Neural progenitor cell (in vitro differentiated cells): ENCODE measurements at regions not wholly inside any gene's neighbourhood (a gene's known extent, or its start where the extent isn't known, plus 50 kb on each side); places are given as distances from the start of the nearest gene placed in this dataset.

ENCODE experiments used
- DNase-seq: peaks from one replicate; pipeline ENCODE4 v3.0.0-alpha.2; 2016; ENCODE audit warnings: low spot score
- H2AFZ ChIP-seq: fragments of 200-600 bp; sonication (generic); replicated peaks from 2 replicates; pipeline ENCODE4 v1.6.1; 2016; ENCODE audit warnings: antibody characterized with exemption
- H3F3A ChIP-seq: fragments of 200-600 bp; sonication (generic); 2 replicates; pipeline ENCODE4 v1.6.1; 2016; ENCODE audit warnings: antibody characterized with exemption, low read depth
- H3K27ac ChIP-seq: fragments of 200-600 bp; sonication (generic); 2 replicates; pipeline ENCODE4 v1.5.1; 2016; ENCODE audit warnings: mild to moderate bottlenecking
- H3K27me3 ChIP-seq: fragments of 200-600 bp; sonication (generic); 2 replicates; pipeline ENCODE4 v1.6.1; 2016; ENCODE audit warnings: mild to moderate bottlenecking, moderate library complexity
- H3K36me3 ChIP-seq: fragments of 200-600 bp; sonication (generic); 2 replicates; pipeline ENCODE4 v1.5.1; 2016
- H3K4me1 ChIP-seq: fragments of 200-600 bp; sonication (generic); 2 replicates; pipeline ENCODE4 v1.6.1; 2016; ENCODE audit warnings: mixed run types
- H3K4me2 ChIP-seq: fragments of 200-600 bp; sonication (generic); 2 replicates; pipeline ENCODE4 v1.6.1; 2016
- H3K4me3 ChIP-seq: fragments of 200-600 bp; sonication (generic); 2 replicates; pipeline ENCODE4 v1.5.1; 2016
- H3K79me2 ChIP-seq: fragments of 200-600 bp; sonication (generic); 2 replicates; pipeline ENCODE4 v1.6.1; 2016; ENCODE audit warnings: low read depth
- H3K9ac ChIP-seq: fragments of 200-600 bp; sonication (generic); 2 replicates; pipeline ENCODE4 v1.6.1; 2016
- H3K9me3 ChIP-seq: fragments of 200-600 bp; sonication (generic); 2 replicates; pipeline ENCODE4 v1.5.1; 2016; ENCODE audit warnings: low read depth
- H4K20me1 ChIP-seq: fragments of 200-600 bp; sonication (generic); 2 replicates; pipeline ENCODE4 v1.6.1; 2016; ENCODE audit warnings: low read depth
- H3K27ac Mint-ChIP-seq: 3 replicates; pipeline ENCODE4 v1.8.0; 2021; ENCODE audit warnings: mixed read lengths
- H3K27me3 Mint-ChIP-seq: 2 replicates; pipeline ENCODE4 v1.8.0; 2022; ENCODE audit warnings: low read depth, mild to moderate bottlenecking, inconsistent platforms, moderate library complexity, mixed read lengths; ENCODE audit not compliant: insufficient read depth
- H3K36me3 Mint-ChIP-seq: 3 replicates; pipeline ENCODE4 v1.8.0; 2021; ENCODE audit warnings: mixed read lengths
- H3K4me1 Mint-ChIP-seq: 3 replicates; pipeline ENCODE4 v1.8.0; 2021; ENCODE audit warnings: mixed read lengths
- H3K4me3 Mint-ChIP-seq: 3 replicates; pipeline ENCODE4 v1.8.0; 2021; ENCODE audit warnings: mild to moderate bottlenecking, moderate library complexity, mixed read lengths
- H3K9me3 Mint-ChIP-seq: 3 replicates; pipeline ENCODE4 v1.8.0; 2020; ENCODE audit warnings: mixed read lengths
- EZH2 ChIP-seq: fragments of 200-600 bp; sonication (generic); IDR thresholded peaks from 2 replicates; pipeline ENCODE4 v1.6.1; 2017; ENCODE audit warnings: antibody characterized with exemption, mild to moderate bottlenecking, moderate library complexity
- EZH2phosphoT487 ChIP-seq: fragments of 200-600 bp; sonication (generic); IDR thresholded peaks from 2 replicates; pipeline ENCODE4 v1.6.1; 2017; ENCODE audit warnings: antibody characterized with exemption
- TF ChIP-seq, protein P1 (sequence below): fragments of 200-600 bp; sonication (generic); IDR thresholded peaks from 2 replicates; pipeline ENCODE4 v1.5.1; 2017; ENCODE audit warnings: antibody characterized with exemption, mild to moderate bottlenecking

DNA sequence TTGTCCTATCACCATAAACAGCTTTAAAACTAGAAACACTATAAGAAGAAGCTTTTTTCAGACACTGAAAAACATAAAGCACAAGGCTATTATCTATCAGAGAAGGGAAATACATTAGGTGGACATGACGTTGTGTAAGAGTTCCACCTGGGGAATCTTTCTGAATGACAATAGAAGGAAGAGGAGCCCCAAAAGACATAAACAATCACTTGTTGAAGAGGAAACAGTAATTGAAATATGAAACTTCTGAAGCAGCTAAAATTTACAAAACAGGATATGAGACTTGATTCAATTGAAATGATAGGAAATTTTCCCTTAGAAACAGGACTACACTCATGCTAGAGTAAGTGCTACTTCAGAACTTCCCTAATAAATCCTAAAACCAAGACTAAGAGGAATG, 933.6 kb downstream of the EFNA5 start:
- Histone ChIP-seq H3K9ac (no peak overlapping the region), H3K27me3 (no peaks in the 10 kb centered on the region), H3K27ac (no peak overlapping the region), H3K79me2 (no peaks in the 10 kb centered on the region), H3K9me3 (no peaks in the 10 kb centered on the region), H2AFZ (peak overlapping the region; percentile 31), H3F3A (no peaks in the 10 kb centered on the region), H3K4me3 (no peak overlapping the region), H4K20me1 (no peaks in the 10 kb centered on the region), H3K36me3 (no peaks in the 10 kb centered on the region), H3K4me1 (no peaks in the 10 kb centered on the region), H3K4me2 (no peak overlapping the region)
- Mint-ChIP-seq H3K4me3 (no peak overlapping the region), H3K4me1 (no peaks in the 10 kb centered on the region), H3K36me3 (peaks cover 4% of the 10 kb centered on the region), H3K27ac (no peak overlapping the region), H3K9me3 (peaks cover 24% of the 10 kb centered on the region), H3K27me3 (no peaks in the 10 kb centered on the region)
- DNase-seq: no peak
- TF ChIP-seq, protein P1, sequence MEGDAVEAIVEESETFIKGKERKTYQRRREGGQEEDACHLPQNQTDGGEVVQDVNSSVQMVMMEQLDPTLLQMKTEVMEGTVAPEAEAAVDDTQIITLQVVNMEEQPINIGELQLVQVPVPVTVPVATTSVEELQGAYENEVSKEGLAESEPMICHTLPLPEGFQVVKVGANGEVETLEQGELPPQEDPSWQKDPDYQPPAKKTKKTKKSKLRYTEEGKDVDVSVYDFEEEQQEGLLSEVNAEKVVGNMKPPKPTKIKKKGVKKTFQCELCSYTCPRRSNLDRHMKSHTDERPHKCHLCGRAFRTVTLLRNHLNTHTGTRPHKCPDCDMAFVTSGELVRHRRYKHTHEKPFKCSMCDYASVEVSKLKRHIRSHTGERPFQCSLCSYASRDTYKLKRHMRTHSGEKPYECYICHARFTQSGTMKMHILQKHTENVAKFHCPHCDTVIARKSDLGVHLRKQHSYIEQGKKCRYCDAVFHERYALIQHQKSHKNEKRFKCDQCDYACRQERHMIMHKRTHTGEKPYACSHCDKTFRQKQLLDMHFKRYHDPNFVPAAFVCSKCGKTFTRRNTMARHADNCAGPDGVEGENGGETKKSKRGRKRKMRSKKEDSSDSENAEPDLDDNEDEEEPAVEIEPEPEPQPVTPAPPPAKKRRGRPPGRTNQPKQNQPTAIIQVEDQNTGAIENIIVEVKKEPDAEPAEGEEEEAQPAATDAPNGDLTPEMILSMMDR: no peak
- TF ChIP-seq EZH2phosphoT487 (no peak), EZH2 (no peak)

DNA sequence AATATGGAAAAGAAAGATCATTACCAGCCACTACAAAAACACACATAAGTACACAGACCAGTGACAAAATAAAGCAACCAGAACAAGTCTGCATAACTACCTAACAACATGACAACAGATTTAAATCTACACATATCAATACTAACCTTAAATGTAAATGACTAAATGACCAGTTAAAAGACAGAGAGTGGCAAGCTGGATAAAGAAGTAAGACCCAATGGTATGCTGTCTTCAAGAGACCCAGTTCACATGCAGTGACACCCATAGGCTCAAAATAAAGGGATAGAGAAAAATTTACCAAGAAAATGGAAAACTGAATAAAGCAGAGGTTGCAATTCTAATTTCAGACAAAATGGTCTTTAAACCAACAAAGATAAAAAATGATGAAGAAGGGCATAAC, 938.1 kb downstream of the EFNA5 start:
- DNase-seq: no peak
- TF ChIP-seq EZH2phosphoT487 (no peak), EZH2 (no peak)
- TF ChIP-seq, protein P1: no peak
- H3K27ac ChIP-seq: no peak overlapping the region
- no peaks in the 10 kb centered on the region for H3K4me1 Mint-ChIP-seq
- no peaks in the 10 kb centered on the region for H4K20me1 ChIP-seq
- H3K27me3 Mint-ChIP-seq: peaks cover 2% of the 10 kb centered on the region
- H3K4me2 ChIP-seq: no peak overlapping the region
- H3K4me1 ChIP-seq: no peaks in the 10 kb centered on the region
- H3K79me2 ChIP-seq: no peaks in the 10 kb centered on the region
- no peak overlapping the region for H3K4me3 ChIP-seq
- H3K9me3 ChIP-seq: no peaks in the 10 kb centered on the region
- H3K9ac ChIP-seq: no peak overlapping the region
- no peaks in the 10 kb centered on the region for H3K36me3 ChIP-seq
- H3F3A ChIP-seq: no peaks in the 10 kb centered on the region
- H3K27ac Mint-ChIP-seq: no peak overlapping the region
- H3K4me3 Mint-ChIP-seq: no peak overlapping the region
- peaks cover 6% of the 10 kb centered on the region for H3K36me3 Mint-ChIP-seq
- H3K9me3 Mint-ChIP-seq: peaks cover 28% of the 10 kb centered on the region
- no peak overlapping the region for H2AFZ ChIP-seq
- no peaks in the 10 kb centered on the region for H3K27me3 ChIP-seq

DNA sequence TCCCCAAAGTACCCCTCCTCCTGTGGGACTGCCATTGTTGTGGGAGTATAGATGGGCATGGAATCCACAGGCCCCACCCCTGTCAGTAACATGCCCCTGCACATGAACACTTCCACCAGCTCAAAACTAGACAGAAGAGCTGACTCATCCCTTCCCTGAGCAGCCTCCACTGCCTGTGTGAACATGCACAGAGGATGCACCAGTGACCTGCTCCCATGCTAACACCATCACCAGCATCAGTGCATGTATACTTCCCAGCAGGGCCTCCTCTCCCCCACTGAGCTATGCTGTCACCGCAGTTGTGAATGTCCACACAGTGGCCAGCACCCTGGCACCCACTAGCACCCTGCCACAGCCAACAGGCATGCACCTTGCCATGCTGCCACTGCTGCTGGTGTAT, 939.8 kb downstream of the EFNA5 start:
- TF ChIP-seq, protein P1: no peak
- TF ChIP-seq EZH2phosphoT487: no peak
- TF ChIP-seq EZH2: no peak

More for the DNA sequence above, 939.8 kb downstream of the EFNA5 start:
- Mint-ChIP-seq H3K4me1 (no peaks in the 10 kb centered on the region), H3K9me3 (peaks cover 28% of the 10 kb centered on the region), H3K27ac (no peak overlapping the region), H3K36me3 (peaks cover 6% of the 10 kb centered on the region), H3K27me3 (peaks cover 2% of the 10 kb centered on the region), H3K4me3 (no peak overlapping the region)
- no peaks in the 10 kb centered on the region for H4K20me1 ChIP-seq
- H3K27me3 ChIP-seq: no peaks in the 10 kb centered on the region
- H3K27ac ChIP-seq: no peak overlapping the region
- H3K36me3 ChIP-seq: no peaks in the 10 kb centered on the region
- H3K9ac ChIP-seq: no peak overlapping the region
- no peak for DNase-seq
- H3K79me2 ChIP-seq: no peaks in the 10 kb centered on the region
- H3F3A ChIP-seq: no peaks in the 10 kb centered on the region
- no peak overlapping the region for H3K4me3 ChIP-seq
- H3K9me3 ChIP-seq: no peaks in the 10 kb centered on the region
- H3K4me1 ChIP-seq: no peaks in the 10 kb centered on the region
- no peak overlapping the region for H2AFZ ChIP-seq
- no peak overlapping the region for H3K4me2 ChIP-seq
